ENCODE measurements at regions not wholly inside any gene's neighbourhood (a gene's known extent, or its start where the extent isn't known, plus 50 kb on each side); places are given as distances from the start of the nearest gene placed in this dataset.

GRCh38 chr15:93826293-93826692, 405.1 kb upstream of the MCTP2 start:
- no peak for DNase-seq (ENCODE audit: low read depth, low spot score)

DNA sequence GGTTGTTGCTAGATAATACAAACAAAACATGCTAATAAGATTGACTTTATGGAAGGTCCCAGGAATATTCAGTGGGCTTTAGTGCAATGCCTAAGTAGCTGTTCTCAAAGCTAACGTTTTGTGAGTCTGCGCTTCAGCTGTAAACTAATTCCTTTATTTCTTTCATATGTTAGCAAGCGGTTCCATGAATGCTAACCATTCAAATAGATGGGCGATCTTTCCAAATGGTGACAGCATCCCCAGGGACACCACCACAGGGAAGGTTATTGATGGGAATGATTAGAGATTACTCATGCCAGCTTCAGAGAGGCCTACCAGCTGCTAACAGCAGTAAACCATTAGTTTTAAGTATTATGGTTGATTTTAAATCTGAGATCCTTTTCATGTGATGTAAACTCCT, 405.7 kb upstream of the MCTP2 start:
- no peak for DNase-seq (ENCODE audit: low read depth, low spot score)

DNA sequence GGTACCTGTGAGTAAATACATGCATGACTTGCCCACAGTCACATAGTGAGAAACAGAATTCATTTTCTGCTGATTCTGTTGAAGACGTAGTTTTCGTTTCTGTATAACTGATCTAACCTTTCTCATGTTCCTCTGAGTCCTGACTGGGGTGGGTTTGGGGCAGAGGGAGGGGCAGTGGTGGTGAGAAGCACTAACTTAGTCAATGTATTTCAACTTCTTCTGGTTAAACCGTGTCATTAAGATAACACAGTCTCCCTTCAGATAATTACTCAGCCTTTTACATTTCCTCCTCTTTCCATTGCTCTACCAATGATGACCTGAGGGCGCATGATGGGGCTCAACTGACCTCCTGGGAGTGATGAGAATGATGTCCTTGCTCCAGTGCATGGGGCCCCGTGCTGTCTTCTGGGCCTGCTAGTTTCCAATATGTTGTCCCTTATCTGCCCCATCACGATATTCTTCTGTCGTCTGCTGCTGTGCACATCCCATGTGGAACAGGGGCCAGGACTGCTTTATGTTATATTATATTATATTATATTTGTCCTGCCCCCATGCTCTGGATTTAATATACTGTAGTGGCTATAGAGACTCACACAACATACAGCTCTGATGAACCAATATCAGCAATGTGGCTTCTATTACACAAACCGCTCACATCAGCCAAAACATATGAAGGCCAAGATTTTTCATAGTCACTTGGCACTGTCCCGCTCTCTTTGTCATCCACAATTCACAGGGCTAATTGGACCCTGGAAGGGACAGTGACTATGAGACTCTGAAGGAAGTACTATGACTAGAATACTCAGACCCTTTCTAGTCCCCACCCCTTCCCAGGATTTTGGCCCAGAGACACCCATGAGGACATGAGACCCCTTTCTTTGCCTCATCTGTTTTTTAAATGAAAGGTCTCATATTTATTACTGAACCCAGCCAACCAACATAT, 407.1 kb upstream of the MCTP2 start:
- DNase-seq (ENCODE audit: low read depth, low spot score), result peak; percentile 21

DNA sequence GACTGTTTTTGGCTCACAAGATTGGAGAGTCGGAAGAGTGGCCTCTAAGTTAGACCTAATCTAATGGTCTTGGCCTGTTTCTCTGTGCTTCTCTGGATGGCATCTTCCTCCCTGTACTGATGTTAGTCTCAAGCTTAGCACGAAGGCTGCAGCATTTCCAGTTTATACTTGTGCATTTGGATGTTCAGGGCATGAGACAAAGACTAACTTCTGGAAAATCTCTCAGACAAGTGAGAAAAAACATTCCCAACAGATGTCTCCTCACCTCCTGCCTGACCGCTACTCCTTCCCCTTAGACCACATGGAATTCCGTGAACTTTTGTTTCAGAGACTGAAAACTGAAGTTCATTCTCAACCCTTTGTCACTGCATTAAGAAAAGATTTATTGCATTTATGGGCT, 410.8 kb upstream of the MCTP2 start:
- no peak for DNase-seq (ENCODE audit: low read depth, low spot score)

DNA sequence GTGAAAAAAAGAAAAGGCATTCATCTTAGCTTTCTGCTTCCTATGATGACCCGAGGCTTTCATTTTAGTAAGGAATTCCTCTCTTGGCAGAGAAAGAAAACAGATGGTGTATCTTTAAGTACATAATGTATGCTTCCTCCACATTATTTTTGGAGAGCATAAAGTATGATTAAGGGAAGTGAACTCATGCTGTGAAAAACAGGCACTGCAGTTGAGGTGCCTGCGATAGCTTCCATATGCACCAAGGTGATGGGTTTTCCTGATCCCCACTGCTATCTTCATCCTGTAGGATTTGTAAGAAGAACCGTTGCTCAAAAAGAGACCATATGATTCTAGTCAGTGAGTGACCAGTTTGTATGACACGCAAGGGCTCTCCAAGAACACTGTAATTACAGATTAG, 411.5 kb upstream of the MCTP2 start:
- DNase-seq (ENCODE audit: low read depth, low spot score), result no peak

GRCh38 chr15:93816815-93817214, 414.5 kb upstream of the MCTP2 start:
- DNase-seq (ENCODE audit: low read depth, low spot score), result no peak

DNA sequence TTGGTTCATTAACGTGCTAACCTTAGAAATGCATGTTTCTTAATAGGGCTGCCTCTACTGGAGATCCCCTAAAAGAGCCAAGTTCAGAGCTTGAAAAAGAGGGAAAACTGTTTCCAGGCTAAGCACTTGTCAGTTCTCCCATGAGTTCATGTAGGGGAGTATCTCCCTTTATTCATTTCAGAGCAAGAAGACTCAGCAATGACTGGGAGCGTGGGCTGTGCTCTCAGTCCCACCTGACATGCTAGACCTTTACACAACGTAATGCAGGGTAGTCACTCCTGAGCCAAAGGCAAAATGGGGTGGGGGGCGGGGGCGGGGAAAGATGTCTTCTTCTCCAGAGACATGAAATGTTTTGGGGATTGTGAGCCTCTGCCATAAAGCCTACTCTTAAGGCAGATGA, 420.1 kb upstream of the MCTP2 start:
- DNase-seq (ENCODE audit: low read depth, low spot score), result no peak

DNA sequence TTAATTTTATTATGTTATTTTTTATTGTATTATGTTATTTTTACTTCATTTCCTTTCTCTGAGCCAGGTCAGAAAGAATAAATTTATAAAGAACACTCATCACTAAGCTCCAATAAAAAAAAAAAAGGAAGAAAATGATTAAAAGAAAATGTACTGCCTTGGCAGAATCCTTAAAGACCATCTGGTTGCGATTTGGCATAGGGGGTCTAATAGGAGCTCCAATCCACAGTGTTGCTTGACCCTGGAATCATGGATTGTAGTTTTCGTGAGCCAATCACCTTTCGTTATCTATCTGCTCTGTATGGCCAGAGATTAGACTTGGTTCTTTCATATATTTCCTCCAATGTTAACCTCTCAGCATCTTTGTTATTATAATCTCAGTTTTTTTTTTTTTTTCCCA, 421.8 kb upstream of the MCTP2 start:
- DNase-seq (ENCODE audit: low read depth, low spot score), result no peak

DNA sequence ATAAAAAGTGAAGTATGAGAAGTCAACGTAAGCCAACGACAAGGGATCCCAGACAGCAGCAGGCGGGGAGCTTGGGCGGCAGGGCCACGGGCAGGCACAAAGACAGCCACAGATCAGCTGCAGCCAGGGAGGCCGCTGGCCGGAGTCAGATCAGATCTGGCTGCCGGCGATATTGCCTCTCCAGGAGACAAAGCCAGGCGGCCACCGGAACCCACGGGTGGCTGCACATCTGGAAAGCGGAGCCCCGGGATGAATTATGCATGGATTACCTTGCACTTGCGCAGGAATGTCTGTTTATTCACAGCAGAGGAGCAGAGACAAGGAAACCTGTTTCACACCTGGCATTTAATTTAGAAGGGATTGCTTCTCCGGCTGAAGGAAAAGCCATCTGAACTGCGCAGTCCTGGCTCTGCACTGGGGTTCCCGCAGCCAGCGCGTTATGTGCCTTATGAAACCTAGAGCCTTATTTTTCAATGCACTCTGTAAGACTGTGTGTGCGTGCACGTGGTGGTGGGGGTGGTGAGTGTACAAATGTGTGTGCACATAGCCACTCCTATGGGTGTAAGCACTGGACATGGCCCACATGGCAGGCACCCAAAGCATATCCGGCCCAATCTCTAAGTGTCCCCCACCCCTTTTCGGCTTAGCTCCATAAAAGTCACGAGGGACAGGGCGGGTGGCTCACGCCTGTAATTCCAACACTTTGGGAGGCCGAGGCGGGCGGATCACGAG, 427.8 kb upstream of the MCTP2 start:
- no peak for DNase-seq (ENCODE audit: low read depth, low spot score)

- DNase-seq (ENCODE audit: low read depth, low spot score), result no peak
Observed at GRCh38 chr15:93801206-93801605, 430.2 kb upstream of the MCTP2 start.

DNA sequence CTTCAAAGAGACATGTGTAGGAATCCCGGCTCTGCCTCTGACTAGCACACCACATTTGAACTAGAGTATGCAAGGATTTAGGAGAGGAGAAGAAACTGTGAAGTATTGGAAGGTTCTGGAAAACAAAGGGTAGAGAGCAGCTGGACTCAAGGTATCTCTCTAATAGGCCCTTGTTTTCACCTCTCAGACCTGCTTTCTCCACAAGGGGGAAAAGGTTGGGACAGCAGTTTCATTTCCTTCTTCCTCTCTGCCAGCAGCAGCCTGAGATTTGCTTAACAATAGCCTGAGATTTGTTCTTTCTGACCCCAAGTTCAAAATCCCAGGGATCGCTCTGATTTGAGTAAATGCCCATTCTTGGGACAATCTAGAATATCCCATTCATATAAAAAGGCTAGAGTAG, 430.6 kb upstream of the MCTP2 start:
- DNase-seq (ENCODE audit: low read depth, low spot score), result peak; percentile 34

DNA sequence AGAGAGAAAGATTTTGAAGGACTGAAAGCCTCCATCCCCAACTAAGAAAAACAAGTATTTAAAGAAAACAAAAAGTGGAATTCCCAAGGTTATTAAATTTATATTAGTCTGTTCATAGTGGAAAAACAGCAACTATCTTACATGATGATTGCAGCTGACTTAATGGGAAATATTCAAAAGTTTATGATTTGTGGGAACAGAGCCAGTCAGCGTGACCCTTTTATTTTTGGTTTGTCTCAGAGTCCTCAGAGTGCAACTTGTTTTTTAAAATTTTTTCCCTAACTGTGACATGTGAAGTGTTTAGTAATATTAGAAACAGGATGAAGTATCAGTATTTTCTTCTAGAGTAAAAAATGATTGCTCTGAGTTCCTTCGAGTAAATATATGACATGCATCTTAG, 441.9 kb upstream of the MCTP2 start:
- DNase-seq (ENCODE audit: low read depth, low spot score), result no peak

DNA sequence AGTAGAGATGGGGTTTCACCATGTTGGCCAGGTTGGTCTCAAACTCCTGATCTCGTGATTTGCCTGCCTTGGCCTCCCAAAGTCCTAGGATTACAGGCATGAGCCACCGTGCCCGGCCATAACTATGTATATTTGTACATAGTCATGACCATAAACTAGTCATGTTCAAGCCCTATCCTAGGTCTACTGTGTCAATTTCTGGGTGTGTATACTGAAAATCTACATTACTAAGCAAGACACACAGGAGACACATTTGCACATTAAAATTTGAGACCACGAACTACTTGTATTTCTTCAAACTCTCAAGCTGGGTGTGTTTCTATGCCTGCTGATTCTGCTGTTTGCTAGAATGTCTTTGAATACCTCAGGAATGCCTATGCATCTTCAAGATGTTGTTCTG, 451.3 kb upstream of the MCTP2 start:
- DNase-seq (ENCODE audit: low read depth, low spot score), result no peak

DNA sequence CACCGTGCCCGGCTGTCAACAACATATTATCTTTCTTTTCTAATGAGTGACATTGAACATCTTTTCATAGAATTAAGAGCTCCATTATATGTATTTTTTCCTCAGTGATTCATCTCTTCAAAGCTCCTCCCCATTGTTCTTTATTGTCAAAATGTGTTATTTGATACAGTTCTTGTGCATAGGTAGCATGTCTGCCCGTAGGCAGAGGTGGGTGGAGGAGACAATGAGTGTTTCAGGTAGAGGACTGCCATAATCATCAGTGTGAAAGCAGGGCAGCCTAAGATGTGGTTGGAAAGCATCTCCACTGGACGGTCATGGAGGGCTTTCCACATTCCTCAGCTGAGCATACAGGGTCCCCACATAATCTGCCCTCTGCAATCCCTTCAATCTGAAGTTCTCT, 452.0 kb upstream of the MCTP2 start:
- DNase-seq (ENCODE audit: low read depth, low spot score), result no peak

- no peak for DNase-seq (ENCODE audit: low read depth, low spot score)
Observed at GRCh38 chr15:93771196-93772030, 459.9 kb upstream of the MCTP2 start.

DNA sequence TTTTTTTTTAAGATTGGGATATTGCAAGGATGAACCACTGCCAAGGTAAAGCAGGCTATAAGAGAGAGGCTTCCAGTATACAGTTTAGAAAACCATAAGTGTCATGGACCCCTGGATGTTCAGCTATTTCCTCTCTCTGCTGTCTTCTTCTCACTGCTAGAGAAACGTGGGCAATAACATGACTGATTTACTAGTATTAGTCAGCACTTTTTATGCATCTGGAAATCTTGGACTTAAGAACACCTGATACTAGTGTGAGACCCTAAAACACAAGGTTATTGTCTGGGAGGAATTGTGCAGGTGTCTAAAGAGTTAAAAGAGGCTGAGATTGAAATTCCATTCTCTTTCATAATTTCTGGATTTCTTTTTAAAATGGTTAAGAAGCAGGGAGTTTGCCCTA, 460.6 kb upstream of the MCTP2 start:
- no peak for DNase-seq (ENCODE audit: low read depth, low spot score)

DNA sequence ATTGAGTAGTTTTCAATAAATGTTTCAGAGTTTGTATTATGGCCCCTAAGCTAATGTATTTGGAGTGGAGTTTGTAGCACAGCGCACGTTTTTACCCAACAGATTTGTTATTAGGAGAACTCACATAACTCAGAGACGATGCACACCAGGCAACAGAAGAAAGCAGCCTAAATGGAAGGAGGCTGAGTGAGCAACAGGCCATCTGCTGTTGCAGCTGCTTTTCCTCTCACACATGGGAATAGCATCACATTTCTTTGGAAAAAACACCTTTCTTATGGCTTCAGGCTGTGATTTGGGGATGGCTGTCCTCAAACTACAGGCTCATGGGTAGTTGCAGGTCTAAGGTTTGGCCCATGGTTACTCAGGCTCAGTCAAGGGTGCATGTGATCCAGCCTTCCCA, 469.3 kb upstream of the MCTP2 start:
- DNase-seq (ENCODE audit: low read depth, low spot score), result no peak

DNA sequence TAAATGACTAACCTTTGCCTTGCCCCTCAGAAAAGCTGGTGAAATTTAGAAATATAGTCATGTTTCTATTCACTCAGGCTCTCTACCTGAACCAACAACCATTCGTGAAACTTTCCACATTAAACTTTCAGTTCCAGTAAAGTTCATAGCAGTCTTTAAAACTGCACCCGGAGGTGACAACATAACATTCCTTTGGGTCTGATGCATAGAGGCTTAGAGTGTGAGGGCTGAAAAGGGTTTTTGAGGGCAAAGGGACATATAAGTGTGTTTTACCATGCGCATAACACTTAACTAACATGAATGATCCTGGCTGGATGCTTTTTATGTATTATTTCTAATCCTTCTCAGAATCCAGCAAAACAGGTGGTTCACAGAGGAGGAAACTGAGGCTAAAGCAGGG, 471.7 kb upstream of the MCTP2 start:
- no peak for DNase-seq (ENCODE audit: low read depth, low spot score)

- no peak for DNase-seq (ENCODE audit: low read depth, low spot score)
Observed at GRCh38 chr15:93758824-93759223, 472.5 kb upstream of the MCTP2 start.

- DNase-seq (ENCODE audit: low read depth, low spot score), result no peak
Observed at GRCh38 chr15:93748710-93749109, 482.7 kb upstream of the MCTP2 start.

DNA sequence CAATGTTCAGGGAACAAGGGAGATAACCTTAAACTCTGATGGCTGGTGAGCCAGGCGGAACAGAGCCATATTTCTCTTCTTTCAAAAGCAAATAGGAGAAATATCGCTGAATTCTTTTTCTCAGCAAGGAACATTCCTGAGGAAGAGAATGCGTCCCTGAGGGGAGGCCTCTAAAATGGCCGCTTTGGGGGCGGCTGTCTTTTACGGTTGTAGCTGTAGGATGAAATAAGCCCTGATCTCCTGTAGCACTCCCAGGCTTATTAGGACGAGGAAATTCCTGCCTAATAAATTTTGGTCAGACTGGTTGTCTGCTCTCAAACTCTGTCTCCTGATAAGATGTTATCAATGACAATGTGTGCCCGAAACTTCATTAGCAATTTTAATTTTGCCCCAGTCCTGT, 496.4 kb upstream of the MCTP2 start:
- peak; percentile 30 for DNase-seq (ENCODE audit: low read depth, low spot score)

DNA sequence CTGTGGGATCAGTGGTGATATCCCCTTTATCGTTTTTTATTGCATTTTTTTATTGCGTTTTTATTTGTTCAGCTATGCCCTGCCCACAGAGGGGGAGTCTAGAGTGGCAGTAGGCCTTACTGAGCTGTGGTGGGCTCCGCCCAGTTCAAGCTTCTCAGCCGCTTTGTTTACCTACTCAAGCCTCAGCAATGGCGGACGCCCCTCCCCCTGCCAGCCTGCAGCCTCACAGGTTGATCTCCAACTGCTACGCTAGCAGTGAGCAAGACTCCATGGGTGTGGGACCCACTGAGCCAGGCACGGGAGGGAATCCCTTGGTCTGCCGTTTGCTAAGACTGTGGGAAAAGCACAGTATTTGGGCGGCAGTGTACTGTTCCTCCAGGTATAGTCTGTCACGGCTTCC, 500.6 kb upstream of the MCTP2 start:
- DNase-seq (ENCODE audit: low read depth, low spot score), result peak; percentile 6

Measured in ELF-1 (cell line).